Epithelial cell of proximal tubule (primary cell): ENCODE measurements at regions not wholly inside any gene's neighbourhood (a gene's known extent, or its start where the extent isn't known, plus 50 kb on each side); places are given as distances from the start of the nearest gene placed in this dataset.

ENCODE experiments used
- DNase-seq: peaks from one replicate; pipeline ENCODE4 v3.0.0-alpha.2; 2011; ENCODE audit warnings: low read depth
- H3K4me3 ChIP-seq: 2 replicates; pipeline ENCODE4 v1.5.1; 2011; ENCODE audit warnings: low read depth, mild to moderate bottlenecking, low read length
- CTCF ChIP-seq: conservative IDR thresholded peaks from 2 replicates; pipeline ENCODE4 v1.5.1; 2012; ENCODE audit warnings: low read depth, mild to moderate bottlenecking, low read length

GRCh38 chr6:68575765-68576439 is 59.2 kb upstream of the ADGRB3 start:
- TF ChIP-seq CTCF: peak; percentile 4
- DNase-seq: peak; percentile 20
- H3K4me3 ChIP-seq: peak overlapping the region; percentile 2

- DNase-seq: no peak
- no peak for TF ChIP-seq CTCF
- no peak overlapping the region for H3K4me3 ChIP-seq
Observed at GRCh38 chr6:68572975-68573374, 62.1 kb upstream of the ADGRB3 start.

DNA sequence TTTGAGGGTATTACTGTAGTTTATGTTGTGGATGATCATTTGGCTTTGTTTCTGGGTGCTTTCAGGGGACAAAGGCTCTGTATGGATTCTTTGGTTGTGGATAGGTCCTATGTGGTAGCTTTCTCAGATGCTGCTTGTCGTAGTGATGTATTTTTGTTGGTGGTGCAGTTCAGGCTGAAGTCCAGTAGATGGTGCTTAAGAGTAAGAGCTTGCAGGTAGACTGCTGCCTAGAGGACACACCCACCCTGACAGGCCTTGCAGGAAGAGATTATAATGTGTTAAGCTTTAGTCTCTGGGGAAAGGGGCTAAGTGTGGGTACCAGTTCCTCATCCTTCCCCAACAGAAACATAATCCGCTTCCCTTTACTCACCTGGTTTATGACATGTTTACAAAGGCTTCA is 62.6 kb upstream of the ADGRB3 start:
- no peak overlapping the region for H3K4me3 ChIP-seq
- peak; percentile 76 for TF ChIP-seq CTCF
- peak; percentile 4 for DNase-seq

DNA sequence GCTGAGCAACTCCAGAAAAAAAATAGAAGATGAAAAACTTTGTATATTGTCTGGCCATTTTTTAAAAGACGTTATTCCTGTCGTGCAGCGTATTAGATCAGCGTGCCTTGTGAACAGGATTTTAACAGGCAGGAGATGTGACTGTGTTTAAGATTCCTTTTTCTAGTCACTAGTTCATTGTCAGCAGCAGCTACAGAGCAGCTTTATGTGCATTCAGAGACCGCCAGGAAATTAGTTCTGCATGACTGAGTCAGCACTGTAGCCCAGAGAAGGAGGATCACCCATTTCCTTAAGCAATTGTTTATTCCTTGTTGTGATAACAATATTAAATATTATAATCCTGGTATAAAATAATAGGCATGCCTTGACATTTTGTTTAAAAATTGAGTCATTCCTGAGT is 75.4 kb upstream of the ADGRB3 start:
- no peak for DNase-seq
- no peak overlapping the region for H3K4me3 ChIP-seq

GRCh38 chr6:68559070-68559469 is 76.0 kb upstream of the ADGRB3 start:
- DNase-seq: no peak
- H3K4me3 ChIP-seq: no peak overlapping the region
- no peak for TF ChIP-seq CTCF

More for the DNA sequence above, 75.4 kb upstream of the ADGRB3 start:
- no peak for TF ChIP-seq CTCF

- TF ChIP-seq CTCF: no peak
- no peak for DNase-seq
- H3K4me3 ChIP-seq: no peak overlapping the region
Observed at GRCh38 chr6:68546620-68547019, 88.5 kb upstream of the ADGRB3 start.

- H3K4me3 ChIP-seq: no peak overlapping the region
- DNase-seq: no peak
- no peak for TF ChIP-seq CTCF
Observed at GRCh38 chr6:68544450-68544849, 90.6 kb upstream of the ADGRB3 start.
